GM20000 (cell line): ENCODE measurements at regions not wholly inside any gene's neighbourhood (a gene's known extent, or its start where the extent isn't known, plus 50 kb on each side); places are given as distances from the start of the nearest gene placed in this dataset.

Source experiments
- DNase-seq: peaks from one replicate; pipeline ENCODE4 v3.0.0; 2012; ENCODE audit warnings: low spot score
- CTCF ChIP-seq: IDR thresholded peaks from 2 replicates; pipeline ENCODE4 v1.5.1; 2012; ENCODE audit warnings: mild to moderate bottlenecking, control low read depth; ENCODE audit errors: extremely low read depth, missing control alignments

- TF ChIP-seq CTCF, result no peak
- DNase-seq, result no peak
These were observed 212.2 kb downstream of the URB2 start for GRCh38 chr1:229838204-229838603.

GRCh38 chr1:229839800-229840199 is 213.8 kb downstream of the URB2 start:
- no peak for DNase-seq

GRCh38 chr1:229841230-229841629 is 215.2 kb downstream of the URB2 start:
- no peak for TF ChIP-seq CTCF
- peak; percentile 27 for DNase-seq

More at GRCh38 chr1:229839800-229840199, 213.8 kb downstream of the URB2 start:
- TF ChIP-seq CTCF, result no peak

- DNase-seq, result no peak
- no peak for TF ChIP-seq CTCF
These were observed 216.5 kb downstream of the URB2 start for GRCh38 chr1:229842302-229843255.

- DNase-seq, result no peak
- peak; percentile 16 for TF ChIP-seq CTCF
These were observed 217.7 kb downstream of the URB2 start for GRCh38 chr1:229843627-229844238.

GRCh38 chr1:229844675-229845074 is 218.6 kb downstream of the URB2 start:
- DNase-seq, result no peak

More at GRCh38 chr1:229844675-229845074, 218.6 kb downstream of the URB2 start:
- no peak for TF ChIP-seq CTCF
